RPMI8226 (cell line): ENCODE measurements at regions not wholly inside any gene's neighbourhood (a gene's known extent, or its start where the extent isn't known, plus 50 kb on each side); places are given as distances from the start of the nearest gene placed in this dataset.
"Not testable (repeated sequence)": the region's sequence is repeated elsewhere in the genome, so short reads cannot be mapped to it uniquely, and the experiment has no call there.

Experiments
- DNase-seq: peaks from one replicate; pipeline ENCODE4 v3.0.0-alpha.2; 2015

- no peak for DNase-seq
Measured at GRCh38 chr2:60230596-60230995, 322.9 kb downstream of the BCL11A start.

DNA sequence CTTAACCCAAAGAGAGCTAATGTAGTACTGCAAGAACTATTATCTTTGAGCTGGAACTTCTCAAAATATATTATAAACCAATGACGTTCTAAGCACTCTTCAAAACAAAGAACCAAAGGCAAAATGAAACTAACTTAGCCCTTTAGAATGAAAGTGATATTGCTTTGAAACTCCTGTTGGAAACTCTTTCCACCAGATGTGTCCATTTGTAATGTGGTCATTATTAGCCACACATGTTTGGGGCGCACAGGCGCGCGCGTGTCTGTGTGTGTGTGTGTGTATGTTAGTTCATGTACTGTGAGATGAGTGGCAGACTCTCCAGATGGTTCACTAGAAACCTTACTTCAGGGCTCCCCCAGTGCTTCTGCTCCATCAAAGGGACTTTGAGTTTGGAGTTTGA is 323.4 kb downstream of the BCL11A start:
- DNase-seq: peak; percentile 7

DNA sequence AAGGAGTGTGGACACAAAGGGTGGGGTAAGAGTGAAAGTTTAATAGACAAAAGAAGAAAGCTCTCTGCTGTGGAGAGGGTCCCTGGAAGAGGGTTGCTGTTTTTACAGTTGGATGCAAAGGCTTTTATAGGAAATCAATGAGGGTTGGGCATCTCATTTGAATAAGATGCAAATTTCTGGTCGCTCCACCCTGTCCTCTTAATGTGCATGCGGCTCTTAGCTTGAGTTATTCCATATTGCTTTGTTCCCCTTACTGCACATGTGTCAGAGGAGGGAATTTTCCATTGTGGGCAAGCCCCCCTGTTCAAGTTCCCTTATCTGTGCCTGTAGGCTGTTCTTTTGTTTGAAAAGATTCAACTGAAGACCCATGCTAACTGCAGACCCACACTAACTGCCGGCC is 326.5 kb downstream of the BCL11A start:
- DNase-seq: no peak

DNA sequence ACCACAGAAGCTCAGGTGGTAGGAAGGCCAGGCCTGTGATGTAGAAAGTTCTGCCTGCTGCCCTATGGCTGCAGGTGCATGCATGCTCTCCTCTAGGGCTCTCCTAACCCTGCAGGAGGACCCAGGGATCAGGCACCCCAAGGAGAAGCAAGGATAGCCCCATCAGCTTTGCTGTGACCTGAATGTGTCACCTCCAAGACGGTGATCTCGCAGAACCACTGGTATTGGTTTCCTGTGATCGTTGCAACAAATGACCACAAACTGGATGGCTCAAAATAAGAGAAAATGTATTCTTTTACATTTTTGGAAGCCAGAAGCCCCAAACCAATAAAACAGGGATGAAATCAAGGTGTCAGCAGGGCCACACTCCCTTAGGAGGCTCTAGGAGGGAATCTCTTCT is 327.3 kb downstream of the BCL11A start:
- DNase-seq: no peak

GRCh38 chr2:60223859-60224258 is 329.6 kb downstream of the BCL11A start:
- no peak for DNase-seq

DNA sequence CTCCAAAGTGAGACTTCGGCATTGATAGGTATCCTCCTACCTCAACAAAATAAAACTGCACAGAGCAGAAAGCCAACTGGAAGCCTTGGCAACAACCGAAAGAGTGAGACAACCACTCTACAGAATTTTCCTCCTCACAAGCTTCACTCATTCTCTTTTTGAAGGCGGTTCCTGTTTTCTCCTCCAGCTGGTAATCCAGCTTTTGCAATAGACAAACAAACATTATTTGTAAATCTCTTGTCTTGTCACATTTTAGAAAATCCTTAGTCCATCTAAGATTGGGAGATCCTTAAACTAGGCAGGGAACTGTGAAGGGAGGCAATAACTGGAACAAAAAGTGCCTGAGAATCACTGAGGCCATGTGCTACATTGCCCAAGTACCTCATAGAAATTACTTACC is 332.4 kb downstream of the BCL11A start:
- DNase-seq: no peak

- DNase-seq: no peak
Measured at GRCh38 chr2:60219536-60219935, 333.9 kb downstream of the BCL11A start.

DNA sequence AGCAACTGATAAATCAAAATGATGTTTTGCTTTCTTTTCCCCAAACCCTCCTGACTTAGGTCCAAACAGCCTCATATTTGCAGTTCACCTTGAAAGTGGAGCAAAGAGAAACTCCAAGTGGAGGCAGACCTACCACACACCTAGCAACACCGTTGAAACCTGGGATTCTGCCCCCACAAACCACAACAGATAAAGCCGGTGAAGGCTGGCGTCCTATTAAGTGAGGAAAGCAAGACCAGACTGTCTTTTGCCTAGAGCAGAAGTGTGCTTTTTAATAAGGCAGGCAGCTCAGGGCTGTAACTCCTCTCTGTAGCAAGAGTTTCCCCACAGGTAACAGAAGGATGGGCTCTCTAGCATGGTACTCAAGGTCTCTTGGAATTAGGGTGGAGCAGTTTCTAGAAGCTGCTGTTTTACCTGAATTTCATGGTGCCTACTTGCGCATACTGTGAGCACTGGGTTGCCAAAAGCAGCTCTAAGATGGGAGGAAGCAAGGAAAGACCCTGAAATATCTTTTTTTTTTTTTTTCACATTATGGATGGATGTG is 336.9 kb downstream of the BCL11A start:
- no peak for DNase-seq

DNA sequence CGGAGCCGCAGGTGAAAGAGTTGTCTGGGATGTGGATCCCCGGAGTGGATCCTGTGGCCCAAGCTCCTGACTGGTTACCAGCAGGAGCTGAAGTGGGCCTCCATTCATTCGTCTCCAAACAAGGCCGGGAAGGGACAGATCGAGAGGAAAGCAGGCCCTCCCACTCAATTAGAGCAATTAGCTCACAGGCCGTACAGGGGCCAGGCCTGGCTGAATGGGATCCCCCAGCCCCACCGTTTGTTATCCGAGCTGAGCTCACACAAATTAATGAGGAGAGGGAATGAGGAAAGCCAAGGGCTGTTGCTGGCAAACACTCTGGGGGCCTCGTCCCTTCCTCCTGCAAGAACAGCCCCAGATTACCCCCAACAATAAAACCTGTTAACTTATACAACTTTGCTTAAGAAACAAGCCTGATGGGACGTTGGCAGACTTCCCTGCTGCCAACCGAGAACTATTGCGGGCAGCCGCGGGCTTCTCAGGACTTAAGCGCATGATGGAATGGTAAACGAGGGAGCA is 338.0 kb downstream of the BCL11A start:
- no peak for DNase-seq

DNA sequence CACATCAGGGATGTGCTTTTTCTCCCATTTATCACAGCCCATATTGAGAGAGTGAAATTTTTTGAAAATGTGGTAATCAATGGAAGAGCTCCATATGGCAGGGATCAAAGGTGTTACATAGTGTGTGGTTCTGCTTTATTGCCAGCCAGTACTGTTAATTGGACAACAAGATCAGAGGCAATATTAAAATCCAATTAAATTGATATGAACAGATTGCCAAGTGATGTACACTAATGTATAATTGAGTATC is 338.9 kb downstream of the BCL11A start:
- no peak for DNase-seq

GRCh38 chr2:60213865-60214625 is 339.4 kb downstream of the BCL11A start:
- DNase-seq: no peak

GRCh38 chr2:60212181-60212945 is 341.1 kb downstream of the BCL11A start:
- DNase-seq: no peak

- DNase-seq: not testable (repeated sequence)
Measured at GRCh38 chr2:60189006-60189405, 364.4 kb downstream of the BCL11A start.

DNA sequence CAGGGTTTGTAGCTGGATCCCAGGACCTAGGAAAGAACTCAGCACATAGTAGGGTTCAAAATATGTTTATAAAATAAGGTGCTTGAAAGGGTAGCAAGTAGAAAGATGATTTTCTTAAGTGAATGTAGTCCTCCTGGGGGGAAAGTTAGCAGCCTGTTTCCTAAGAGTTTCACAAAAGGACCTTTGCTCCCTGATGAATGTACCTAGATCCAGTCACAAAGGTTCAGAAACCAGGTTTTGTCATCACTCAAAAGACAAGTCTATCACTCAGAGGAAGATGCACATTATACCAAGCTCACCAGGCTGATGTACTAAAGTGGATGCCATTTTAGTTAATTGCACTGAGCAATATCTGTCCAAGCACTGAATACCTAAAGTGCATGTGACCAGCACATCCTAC is 378.2 kb downstream of the BCL11A start:
- no peak for DNase-seq

DNA sequence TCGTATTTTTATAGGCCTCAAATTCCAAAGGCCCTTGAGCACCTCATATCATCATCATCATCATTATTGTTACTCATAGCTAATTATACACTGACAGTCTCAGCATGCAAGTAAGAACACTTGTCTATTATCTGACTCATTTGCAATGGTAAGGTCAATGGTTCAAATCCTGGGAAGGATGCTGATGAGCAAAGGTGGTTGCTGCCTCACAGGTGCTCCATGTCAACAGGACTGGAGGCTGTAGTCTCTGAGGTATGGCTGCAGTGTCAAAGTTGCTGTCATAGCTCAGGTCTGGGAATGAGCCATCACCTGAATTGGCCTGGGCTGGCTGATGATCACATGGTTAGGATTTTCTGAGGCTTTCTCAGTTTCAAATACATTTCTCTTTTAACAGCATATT is 379.3 kb downstream of the BCL11A start:
- DNase-seq: no peak

DNA sequence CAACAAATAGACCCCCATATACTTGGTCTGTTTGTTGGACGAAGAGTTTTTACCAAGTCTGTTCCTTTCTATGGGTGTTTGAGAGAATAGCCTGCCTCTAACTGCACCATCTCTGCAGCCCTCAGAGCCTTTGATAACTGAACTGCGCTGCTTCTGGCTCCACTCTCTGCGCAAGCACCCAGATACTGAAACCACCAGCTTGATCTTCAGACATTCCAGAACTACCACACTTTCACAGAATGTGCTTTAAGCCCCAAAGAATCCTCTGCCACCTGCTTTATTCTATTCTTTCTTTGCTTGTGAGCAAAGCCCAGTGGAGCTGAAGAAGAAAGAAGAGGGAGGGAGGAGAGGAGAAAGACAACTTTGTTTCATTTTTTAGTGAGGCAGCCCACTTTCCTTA is 380.7 kb downstream of the BCL11A start:
- DNase-seq: no peak

GRCh38 chr2:60170272-60170671 is 383.2 kb downstream of the BCL11A start:
- DNase-seq: no peak

DNA sequence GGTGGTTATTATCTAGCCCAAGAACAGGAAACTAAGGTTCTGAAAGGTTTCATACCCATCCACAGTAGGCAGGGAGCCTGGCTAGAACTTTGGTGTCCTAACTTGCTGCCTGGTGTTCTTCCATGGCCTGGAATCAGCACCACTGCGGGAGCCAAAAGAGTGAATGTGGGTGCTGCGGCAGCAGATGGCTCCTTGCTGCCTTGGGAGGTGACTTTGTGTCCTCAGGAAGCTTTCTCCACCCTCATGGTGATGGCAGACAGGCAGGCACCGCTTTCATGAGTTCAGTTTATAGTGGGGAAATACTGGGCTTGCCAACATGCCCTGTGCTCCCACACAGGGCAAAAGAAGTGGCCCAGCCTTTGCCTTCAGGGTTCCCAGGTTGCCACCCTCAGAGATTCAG is 385.2 kb downstream of the BCL11A start:
- no peak for DNase-seq

GRCh38 chr2:60167089-60167488 is 386.4 kb downstream of the BCL11A start:
- DNase-seq: no peak

DNA sequence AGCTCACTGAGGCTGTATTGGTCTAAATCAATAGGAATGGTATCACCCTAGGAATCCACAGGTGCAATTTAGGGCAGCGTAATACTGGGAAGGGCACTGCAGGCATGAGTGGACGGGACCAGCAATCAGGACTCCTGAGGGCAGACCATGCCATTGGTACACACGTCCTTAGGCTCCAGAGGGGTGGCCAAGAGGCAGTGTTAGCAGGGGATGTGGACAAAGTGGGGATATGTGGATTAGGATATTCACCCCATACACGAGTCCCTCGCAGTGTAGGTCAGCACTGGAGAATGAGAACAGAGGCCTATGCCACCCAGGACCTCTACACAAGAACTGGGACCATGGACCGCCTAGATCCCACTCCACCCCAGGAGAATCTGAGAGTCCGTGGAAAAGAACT is 389.8 kb downstream of the BCL11A start:
- DNase-seq: no peak

GRCh38 chr2:60159519-60159918 is 393.9 kb downstream of the BCL11A start:
- DNase-seq: no peak

DNA sequence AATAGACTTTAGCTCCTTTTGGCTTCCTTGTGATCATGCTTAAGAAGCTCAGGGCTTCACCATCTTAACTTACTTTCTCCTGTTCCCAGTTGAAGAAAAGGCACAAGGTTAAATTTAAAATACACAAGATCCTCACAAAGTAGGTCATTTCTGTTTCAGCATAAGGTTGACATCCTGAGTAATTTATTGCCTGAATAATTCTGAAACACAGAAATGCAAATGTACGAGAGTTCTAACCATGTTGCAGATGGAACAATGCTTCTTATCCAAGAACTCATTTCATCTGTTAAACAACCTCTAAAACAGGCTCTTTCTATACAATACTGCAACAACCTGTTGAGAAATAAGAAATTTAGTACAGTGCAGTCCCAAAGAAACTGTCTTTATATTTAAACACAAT is 395.2 kb downstream of the BCL11A start:
- DNase-seq: no peak

GRCh38 chr2:60157283-60157682 is 396.2 kb downstream of the BCL11A start:
- DNase-seq: no peak

GRCh38 chr2:60154142-60154541 is 399.3 kb downstream of the BCL11A start:
- no peak for DNase-seq
